Mucosa of rectum (tissue), 2 donors: ENCODE measurements at regions not wholly inside any gene's neighbourhood (a gene's known extent, or its start where the extent isn't known, plus 50 kb on each side); places are given as distances from the start of the nearest gene placed in this dataset.
"Not testable (repeated sequence)": the region's sequence is repeated elsewhere in the genome, so short reads cannot be mapped to it uniquely, and the experiment has no call there.

ENCODE experiments used
- H3K27ac ChIP-seq, 2 donors: one replicate each; pipeline ENCODE4 v1.7.0; 2013; ENCODE audit warnings: inconsistent platforms in 2 of 2, low read depth in 2 of 2, low read length in 2 of 2
- H3K27me3 ChIP-seq, 2 donors: one replicate each; pipeline ENCODE4 v1.7.0; 2013; ENCODE audit warnings: low read length in 2 of 2; ENCODE audit not compliant: control insufficient read depth in 2 of 2, insufficient read depth in 2 of 2
- H3K36me3 ChIP-seq, 2 donors: one replicate each; pipeline ENCODE4 v1.7.0; 2013; ENCODE audit warnings: low read length in 2 of 2; ENCODE audit not compliant: control insufficient read depth in 2 of 2, insufficient read depth in 2 of 2
- H3K4me1 ChIP-seq, 2 donors: one replicate each; pipeline ENCODE4 v1.7.0; 2013; ENCODE audit warnings: low read length in 2 of 2, mild to moderate bottlenecking in 1 of 2; ENCODE audit not compliant: control insufficient read depth in 2 of 2, insufficient read depth in 2 of 2
- H3K4me3 ChIP-seq, 2 donors: one replicate each; pipeline ENCODE4 v1.7.0; 2013; ENCODE audit warnings: low read length in 2 of 2
- H3K9ac ChIP-seq, 2 donors: one replicate each; pipeline ENCODE4 v1.7.0; 2013; ENCODE audit warnings: low read length in 2 of 2, low read depth in 1 of 2, mild to moderate bottlenecking in 1 of 2
- H3K9me3 ChIP-seq, 2 donors: one replicate each; pipeline ENCODE4 v1.7.0; 2013; ENCODE audit warnings: low read length in 2 of 2; ENCODE audit not compliant: control insufficient read depth in 2 of 2
- donor health status: healthy.
- donor health status: Normal muscosa, but diverticular disease.

- no peaks in the 10 kb centered on the region for H3K36me3 ChIP-seq
- no peaks in the 10 kb centered on the region for H3K4me1 ChIP-seq
- H3K9ac ChIP-seq, result no peak overlapping the region
- H3K27ac ChIP-seq, result no peak overlapping the region
- no peak overlapping the region for H3K4me3 ChIP-seq
- no peaks in the 10 kb centered on the region for H3K27me3 ChIP-seq
- no peaks in the 10 kb centered on the region for H3K9me3 ChIP-seq
Observed at GRCh38 chr5:102107865-102108264, 188.2 kb downstream of the SLCO4C1 start.

- Histone ChIP-seq H3K27me3 (no peaks in the 10 kb centered on the region), H3K4me1 (no peaks in the 10 kb centered on the region), H3K27ac (no peak overlapping the region), H3K9me3 (no peaks in the 10 kb centered on the region), H3K9ac (no peak overlapping the region), H3K36me3 (no peaks in the 10 kb centered on the region), H3K4me3 (no peak overlapping the region)
Observed at GRCh38 chr5:102106599-102106998, 189.5 kb downstream of the SLCO4C1 start.

GRCh38 chr5:102099766-102100331 is 196.2 kb downstream of the SLCO4C1 start:
- H3K9me3 ChIP-seq, result no peaks in the 10 kb centered on the region
- H3K27me3 ChIP-seq, result no peaks in the 10 kb centered on the region
- H3K9ac ChIP-seq, result no peak overlapping the region
- H3K27ac ChIP-seq, result no peak overlapping the region
- H3K4me1 ChIP-seq, result no peaks in the 10 kb centered on the region
- H3K36me3 ChIP-seq, result no peaks in the 10 kb centered on the region
- no peak overlapping the region for H3K4me3 ChIP-seq

- not testable (repeated sequence) for H3K4me3 ChIP-seq, H3K4me1 ChIP-seq, H3K27me3 ChIP-seq, H3K27ac ChIP-seq, H3K9me3 ChIP-seq, H3K36me3 ChIP-seq, H3K9ac ChIP-seq
Observed at GRCh38 chr5:102099083-102099482, 197.0 kb downstream of the SLCO4C1 start.

GRCh38 chr5:102098606-102099005 is 197.5 kb downstream of the SLCO4C1 start:
- H3K27me3 ChIP-seq, H3K9ac ChIP-seq, H3K27ac ChIP-seq, H3K36me3 ChIP-seq, H3K4me1 ChIP-seq, H3K4me3 ChIP-seq, H3K9me3 ChIP-seq: not testable (repeated sequence)

- no peak overlapping the region for H3K4me3 ChIP-seq
- H3K27ac ChIP-seq, result no peak overlapping the region
- H3K27me3 ChIP-seq, result no peaks in the 10 kb centered on the region
- H3K4me1 ChIP-seq, result no peaks in the 10 kb centered on the region
- no peaks in the 10 kb centered on the region for H3K9me3 ChIP-seq
- H3K36me3 ChIP-seq, result no peaks in the 10 kb centered on the region
- H3K9ac ChIP-seq, result no peak overlapping the region
Observed at GRCh38 chr5:102090770-102091169, 205.3 kb downstream of the SLCO4C1 start.

GRCh38 chr5:102089883-102090282 is 206.2 kb downstream of the SLCO4C1 start:
- no peaks in the 10 kb centered on the region for H3K36me3 ChIP-seq
- H3K9me3 ChIP-seq, result no peaks in the 10 kb centered on the region
- H3K9ac ChIP-seq, result no peak overlapping the region
- H3K4me1 ChIP-seq, result no peaks in the 10 kb centered on the region
- no peak overlapping the region for H3K4me3 ChIP-seq
- H3K27ac ChIP-seq, result no peak overlapping the region
- no peaks in the 10 kb centered on the region for H3K27me3 ChIP-seq

GRCh38 chr5:102087906-102088305 is 208.2 kb downstream of the SLCO4C1 start:
- no peaks in the 10 kb centered on the region for H3K27me3 ChIP-seq
- no peak overlapping the region for H3K4me3 ChIP-seq
- no peak overlapping the region for H3K27ac ChIP-seq
- H3K4me1 ChIP-seq, result no peaks in the 10 kb centered on the region
- H3K36me3 ChIP-seq, result no peaks in the 10 kb centered on the region
- H3K9me3 ChIP-seq, result no peaks in the 10 kb centered on the region
- no peak overlapping the region for H3K9ac ChIP-seq

- Histone ChIP-seq H3K27me3 (no peaks in the 10 kb centered on the region), H3K4me3 (no peak overlapping the region), H3K9me3 (no peaks in the 10 kb centered on the region), H3K36me3 (no peaks in the 10 kb centered on the region), H3K4me1 (no peaks in the 10 kb centered on the region), H3K9ac (no peak overlapping the region), H3K27ac (no peak overlapping the region)
Observed at GRCh38 chr5:102080288-102080687, 215.8 kb downstream of the SLCO4C1 start.

GRCh38 chr5:102077920-102078319 is 218.2 kb downstream of the SLCO4C1 start:
- Histone ChIP-seq H3K4me3 (no peak overlapping the region), H3K9me3 (no peaks in the 10 kb centered on the region), H3K4me1 (no peaks in the 10 kb centered on the region), H3K36me3 (no peaks in the 10 kb centered on the region), H3K27me3 (no peaks in the 10 kb centered on the region), H3K27ac (no peak overlapping the region), H3K9ac (no peak overlapping the region)

GRCh38 chr5:102069974-102070373 is 226.1 kb downstream of the SLCO4C1 start:
- Histone ChIP-seq H3K36me3 (no peaks in the 10 kb centered on the region), H3K4me3 (no peak overlapping the region), H3K27me3 (no peaks in the 10 kb centered on the region)

More at GRCh38 chr5:102069974-102070373, 226.1 kb downstream of the SLCO4C1 start:
- Histone ChIP-seq H3K9me3 (no peaks in the 10 kb centered on the region), H3K4me1 (no peaks in the 10 kb centered on the region), H3K9ac (no peak overlapping the region), H3K27ac (no peak overlapping the region)
